K562 (cell line): ENCODE measurements at regions not wholly inside any gene's neighbourhood (a gene's known extent, or its start where the extent isn't known, plus 50 kb on each side); places are given as distances from the start of the nearest gene placed in this dataset.

Experiments
- DDX20 ChIP-seq: fragments of 450-650 bp; IDR thresholded peaks from 2 replicates; pipeline ENCODE4 v1.6.1; 2016; ENCODE audit warnings: missing genetic modification characterization, low read depth, mild to moderate bottlenecking, missing compliant biosample characterization, moderate library complexity
- FOXJ2 ChIP-seq: fragments of 200-800 bp; sonication (Bioruptor generic); IDR thresholded peaks from 2 replicates; pipeline ENCODE4 v1.6.1; 2016; ENCODE audit warnings: missing genetic modification characterization, missing compliant biosample characterization
- ILK ChIP-seq: fragments of 450-650 bp; IDR thresholded peaks from 2 replicates; pipeline ENCODE4 v1.6.1; 2016; ENCODE audit warnings: missing genetic modification characterization, low read depth, mild to moderate bottlenecking, missing compliant biosample characterization, moderate library complexity, borderline replicate concordance
- NCOA6 ChIP-seq: fragments of 450-650 bp; IDR thresholded peaks from 2 replicates; pipeline ENCODE4 v1.6.1; 2017; ENCODE audit warnings: mild to moderate bottlenecking
- POLR3A ChIP-seq: IDR thresholded peaks from 2 replicates; pipeline ENCODE4 v1.6.1; 2011; ENCODE audit warnings: borderline replicate concordance, mild to moderate bottlenecking, moderate library complexity; ENCODE audit not compliant: insufficient read length, insufficient read depth; ENCODE audit errors: extremely low read depth
- TCF7 ChIP-seq: sonication (generic); IDR thresholded peaks from 2 replicates; pipeline ENCODE4 v1.6.1; 2016; ENCODE audit warnings: antibody characterized with exemption, borderline replicate concordance
- ZNF780A ChIP-seq: fragments of 250-450 bp; sonication (Bioruptor Pico); IDR thresholded peaks from 2 replicates; pipeline ENCODE4 v1.5.0; 2021; ENCODE audit warnings: mild to moderate bottlenecking
- TF ChIP-seq, protein P1 (sequence below), 2 experiments: fragments of 450-650 bp in 1 of 2; sonication (generic) in 1 of 2; formaldehyde crosslinking in 1 of 2; IDR thresholded peaks; 2 replicates each; pipeline versions ENCODE4 v1.7.1 to v1.9.0; 2016 to 2022; ENCODE audit warnings: inconsistent platforms in 1 of 2, mild to moderate bottlenecking in 1 of 2, missing genetic modification reagents in 1 of 2
- TF ChIP-seq, protein P2 (sequence below), 2 experiments: fragments of 450-650 bp; formaldehyde crosslinking in 1 of 2; IDR thresholded peaks; 2 replicates each; pipeline versions ENCODE4 v1.4.0 to v1.6.1; 2014 to 2020; ENCODE audit warnings: mild to moderate bottlenecking in 2 of 2, borderline replicate concordance in 1 of 2, low read depth in 1 of 2

DNA sequence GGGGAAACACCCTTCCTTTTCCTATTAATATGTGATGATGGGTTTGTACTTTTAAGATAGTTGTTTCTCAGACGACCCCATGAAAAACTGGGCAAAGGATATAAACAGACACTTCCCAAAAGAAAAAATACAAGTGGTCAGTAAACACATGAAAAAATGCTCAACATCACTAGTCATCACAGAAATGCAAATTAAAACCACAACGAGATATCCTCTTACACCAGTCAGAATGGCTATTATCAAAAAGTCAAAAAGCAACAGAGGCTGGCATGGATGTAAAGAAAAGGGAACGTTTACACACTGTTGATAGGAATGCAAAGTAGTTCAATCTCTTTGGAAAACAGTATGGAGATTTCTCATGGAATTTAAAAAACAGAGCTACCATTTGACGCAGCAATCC is 111.4 kb upstream of the ZEB1 start (continued):
- TF ChIP-seq, protein P1, sequence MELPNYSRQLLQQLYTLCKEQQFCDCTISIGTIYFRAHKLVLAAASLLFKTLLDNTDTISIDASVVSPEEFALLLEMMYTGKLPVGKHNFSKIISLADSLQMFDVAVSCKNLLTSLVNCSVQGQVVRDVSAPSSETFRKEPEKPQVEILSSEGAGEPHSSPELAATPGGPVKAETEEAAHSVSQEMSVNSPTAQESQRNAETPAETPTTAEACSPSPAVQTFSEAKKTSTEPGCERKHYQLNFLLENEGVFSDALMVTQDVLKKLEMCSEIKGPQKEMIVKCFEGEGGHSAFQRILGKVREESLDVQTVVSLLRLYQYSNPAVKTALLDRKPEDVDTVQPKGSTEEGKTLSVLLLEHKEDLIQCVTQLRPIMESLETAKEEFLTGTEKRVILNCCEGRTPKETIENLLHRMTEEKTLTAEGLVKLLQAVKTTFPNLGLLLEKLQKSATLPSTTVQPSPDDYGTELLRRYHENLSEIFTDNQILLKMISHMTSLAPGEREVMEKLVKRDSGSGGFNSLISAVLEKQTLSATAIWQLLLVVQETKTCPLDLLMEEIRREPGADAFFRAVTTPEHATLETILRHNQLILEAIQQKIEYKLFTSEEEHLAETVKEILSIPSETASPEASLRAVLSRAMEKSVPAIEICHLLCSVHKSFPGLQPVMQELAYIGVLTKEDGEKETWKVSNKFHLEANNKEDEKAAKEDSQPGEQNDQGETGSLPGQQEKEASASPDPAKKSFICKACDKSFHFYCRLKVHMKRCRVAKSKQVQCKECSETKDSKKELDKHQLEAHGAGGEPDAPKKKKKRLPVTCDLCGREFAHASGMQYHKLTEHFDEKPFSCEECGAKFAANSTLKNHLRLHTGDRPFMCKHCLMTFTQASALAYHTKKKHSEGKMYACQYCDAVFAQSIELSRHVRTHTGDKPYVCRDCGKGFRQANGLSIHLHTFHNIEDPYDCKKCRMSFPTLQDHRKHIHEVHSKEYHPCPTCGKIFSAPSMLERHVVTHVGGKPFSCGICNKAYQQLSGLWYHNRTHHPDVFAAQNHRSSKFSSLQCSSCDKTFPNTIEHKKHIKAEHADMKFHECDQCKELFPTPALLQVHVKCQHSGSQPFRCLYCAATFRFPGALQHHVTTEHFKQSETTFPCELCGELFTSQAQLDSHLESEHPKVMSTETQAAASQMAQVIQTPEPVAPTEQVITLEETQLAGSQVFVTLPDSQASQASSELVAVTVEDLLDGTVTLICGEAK (IDR thresholded peaks at IDR 0.05): no peak
- TF ChIP-seq, protein P1 (CRISPR knock-in tag; IDR thresholded peaks at IDR 0.05): no peak
- no peak for TF ChIP-seq DDX20
- TF ChIP-seq POLR3A: no peak
- no peak for TF ChIP-seq TCF7
- TF ChIP-seq, protein P2, sequence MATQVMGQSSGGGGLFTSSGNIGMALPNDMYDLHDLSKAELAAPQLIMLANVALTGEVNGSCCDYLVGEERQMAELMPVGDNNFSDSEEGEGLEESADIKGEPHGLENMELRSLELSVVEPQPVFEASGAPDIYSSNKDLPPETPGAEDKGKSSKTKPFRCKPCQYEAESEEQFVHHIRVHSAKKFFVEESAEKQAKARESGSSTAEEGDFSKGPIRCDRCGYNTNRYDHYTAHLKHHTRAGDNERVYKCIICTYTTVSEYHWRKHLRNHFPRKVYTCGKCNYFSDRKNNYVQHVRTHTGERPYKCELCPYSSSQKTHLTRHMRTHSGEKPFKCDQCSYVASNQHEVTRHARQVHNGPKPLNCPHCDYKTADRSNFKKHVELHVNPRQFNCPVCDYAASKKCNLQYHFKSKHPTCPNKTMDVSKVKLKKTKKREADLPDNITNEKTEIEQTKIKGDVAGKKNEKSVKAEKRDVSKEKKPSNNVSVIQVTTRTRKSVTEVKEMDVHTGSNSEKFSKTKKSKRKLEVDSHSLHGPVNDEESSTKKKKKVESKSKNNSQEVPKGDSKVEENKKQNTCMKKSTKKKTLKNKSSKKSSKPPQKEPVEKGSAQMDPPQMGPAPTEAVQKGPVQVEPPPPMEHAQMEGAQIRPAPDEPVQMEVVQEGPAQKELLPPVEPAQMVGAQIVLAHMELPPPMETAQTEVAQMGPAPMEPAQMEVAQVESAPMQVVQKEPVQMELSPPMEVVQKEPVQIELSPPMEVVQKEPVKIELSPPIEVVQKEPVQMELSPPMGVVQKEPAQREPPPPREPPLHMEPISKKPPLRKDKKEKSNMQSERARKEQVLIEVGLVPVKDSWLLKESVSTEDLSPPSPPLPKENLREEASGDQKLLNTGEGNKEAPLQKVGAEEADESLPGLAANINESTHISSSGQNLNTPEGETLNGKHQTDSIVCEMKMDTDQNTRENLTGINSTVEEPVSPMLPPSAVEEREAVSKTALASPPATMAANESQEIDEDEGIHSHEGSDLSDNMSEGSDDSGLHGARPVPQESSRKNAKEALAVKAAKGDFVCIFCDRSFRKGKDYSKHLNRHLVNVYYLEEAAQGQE (IDR thresholded peaks at IDR 0.05; ENCODE audit: borderline replicate concordance): no peak
- TF ChIP-seq, protein P2 (CRISPR knock-in tag; IDR thresholded peaks at IDR 0.05; ENCODE audit: low read depth): no peak
- TF ChIP-seq NCOA6: no peak
- TF ChIP-seq FOXJ2 (tag): no peak
- no peak for TF ChIP-seq ILK (tag)
- TF ChIP-seq ZNF780A: no peak
